Choroid plexus epithelial cell (primary cell): ENCODE measurements at regions not wholly inside any gene's neighbourhood (a gene's known extent, or its start where the extent isn't known, plus 50 kb on each side); places are given as distances from the start of the nearest gene placed in this dataset.

ENCODE experiments used
- DNase-seq: peaks from one replicate; pipeline ENCODE4 v3.0.0-alpha.2; 2010; ENCODE audit warnings: low read depth
- H3K4me3 ChIP-seq: 2 replicates; pipeline ENCODE4 v1.5.1; 2011; ENCODE audit warnings: low read depth, mild to moderate bottlenecking, control low read depth, low read length, moderate library complexity
- CTCF ChIP-seq: conservative IDR thresholded peaks from 2 replicates; pipeline ENCODE4 v1.5.1; 2011; ENCODE audit warnings: low read depth, mild to moderate bottlenecking, control low read depth, inconsistent platforms, low read length, moderate library complexity

GRCh38 chr5:61701877-61702602 lies 370.0 kb downstream of the ZSWIM6 start:
- TF ChIP-seq CTCF: no peak
- no peak overlapping the region for H3K4me3 ChIP-seq
- DNase-seq: no peak

GRCh38 chr5:61702784-61703183 lies 370.7 kb downstream of the ZSWIM6 start:
- TF ChIP-seq CTCF: no peak
- H3K4me3 ChIP-seq: no peak overlapping the region
- no peak for DNase-seq

- TF ChIP-seq CTCF: no peak
- no peak for DNase-seq
- no peak overlapping the region for H3K4me3 ChIP-seq
These were observed 372.2 kb downstream of the ZSWIM6 start for GRCh38 chr5:61704289-61704688.

GRCh38 chr5:61706751-61707150 lies 374.7 kb downstream of the ZSWIM6 start:
- TF ChIP-seq CTCF: no peak
- no peak for DNase-seq
- no peak overlapping the region for H3K4me3 ChIP-seq

DNA sequence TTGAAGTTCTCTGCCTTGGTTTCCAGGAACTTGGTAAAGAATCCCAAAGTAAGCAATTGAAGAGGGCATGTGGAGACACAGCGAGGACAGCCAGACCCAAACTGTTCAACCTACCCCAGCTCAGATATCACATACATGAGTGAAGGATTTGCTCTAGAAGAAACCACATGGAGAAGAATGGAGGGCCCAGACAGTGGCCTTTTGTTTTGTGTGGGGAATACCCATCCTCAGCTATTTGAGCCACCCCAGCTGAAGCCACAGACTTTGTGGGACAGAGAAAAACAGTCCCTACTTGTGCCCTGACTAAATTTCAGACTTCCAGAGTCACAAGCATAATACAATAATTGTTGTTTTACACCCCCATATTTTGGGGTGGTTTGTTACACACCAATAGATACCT lies 387.1 kb downstream of the ZSWIM6 start:
- no peak for TF ChIP-seq CTCF
- no peak for DNase-seq
- no peak overlapping the region for H3K4me3 ChIP-seq

DNA sequence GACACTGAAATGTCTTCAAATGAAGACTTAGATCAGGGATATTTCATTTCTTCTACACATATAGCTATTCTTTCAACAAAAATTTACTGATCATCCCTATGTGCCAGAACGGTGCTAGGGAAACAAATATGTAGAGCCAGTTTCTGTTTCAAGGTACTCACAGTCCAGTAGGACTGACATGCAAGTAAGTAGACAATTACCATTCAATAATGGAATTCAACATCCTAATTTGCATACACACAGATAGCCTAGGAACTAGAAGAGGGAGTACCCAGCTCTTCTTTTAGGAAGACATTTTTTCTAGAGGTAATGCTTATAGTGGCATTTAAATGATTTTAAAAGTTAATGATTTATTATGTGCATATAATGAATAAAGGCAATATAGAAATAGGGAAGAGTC lies 388.8 kb downstream of the ZSWIM6 start:
- TF ChIP-seq CTCF: no peak
- DNase-seq: no peak
- H3K4me3 ChIP-seq: no peak overlapping the region

DNA sequence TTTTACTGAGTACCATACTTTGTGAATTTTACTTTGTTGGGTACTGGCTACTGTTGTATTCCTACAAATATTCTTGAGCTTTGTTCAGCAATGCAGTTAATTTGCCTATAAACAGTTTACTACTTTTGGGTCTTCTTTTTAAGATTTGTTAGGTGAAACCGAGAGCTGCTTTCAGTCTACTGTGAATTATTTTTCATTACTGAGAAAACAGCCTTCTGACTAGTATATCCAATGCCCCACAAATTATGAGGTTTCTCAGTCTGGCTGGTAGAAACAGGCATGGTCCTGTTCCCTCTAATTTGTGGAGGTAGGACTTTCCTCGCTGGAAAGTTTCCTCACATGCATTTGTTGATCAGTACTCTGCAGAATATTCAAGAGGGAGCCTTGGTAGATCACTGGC lies 392.0 kb downstream of the ZSWIM6 start:
- TF ChIP-seq CTCF: no peak
- no peak for DNase-seq

More for the DNA sequence above, 392.0 kb downstream of the ZSWIM6 start:
- H3K4me3 ChIP-seq: no peak overlapping the region
